AG10803 (cell line): ENCODE measurements at regions not wholly inside any gene's neighbourhood (a gene's known extent, or its start where the extent isn't known, plus 50 kb on each side); places are given as distances from the start of the nearest gene placed in this dataset.
"Not testable (repeated sequence)": the region's sequence is repeated elsewhere in the genome, so short reads cannot be mapped to it uniquely, and the experiment has no call there.

Source experiments
- DNase-seq: peaks from one replicate; pipeline ENCODE4 v3.0.0; 2010; ENCODE audit warnings: low read depth
- H3K4me3 ChIP-seq: 2 replicates; pipeline ENCODE4 v1.5.1; 2011; ENCODE audit warnings: mild to moderate bottlenecking, low read length, control low read depth
- CTCF ChIP-seq: conservative IDR thresholded peaks from 2 replicates; pipeline ENCODE4 v1.5.1; 2011; ENCODE audit warnings: mild to moderate bottlenecking, low read length, control low read depth, inconsistent platforms

GRCh38 chr10:105585753-105586152 lies 944.7 kb downstream of the SORCS3 start:
- no peak for TF ChIP-seq CTCF
- H3K4me3 ChIP-seq, result no peak overlapping the region
- DNase-seq, result peak; percentile 3

GRCh38 chr10:105585171-105585570 lies 944.1 kb downstream of the SORCS3 start:
- DNase-seq, result no peak
- TF ChIP-seq CTCF, result no peak
- H3K4me3 ChIP-seq, result no peak overlapping the region

GRCh38 chr10:105579112-105579511 lies 938.0 kb downstream of the SORCS3 start:
- H3K4me3 ChIP-seq, result no peak overlapping the region
- DNase-seq, result no peak
- no peak for TF ChIP-seq CTCF

GRCh38 chr10:105577865-105578607 lies 936.9 kb downstream of the SORCS3 start:
- no peak for DNase-seq
- no peak for TF ChIP-seq CTCF

GRCh38 chr10:105559333-105560097 lies 918.4 kb downstream of the SORCS3 start:
- H3K4me3 ChIP-seq, result no peak overlapping the region
- no peak for DNase-seq
- no peak for TF ChIP-seq CTCF

More at GRCh38 chr10:105577865-105578607, 936.9 kb downstream of the SORCS3 start:
- H3K4me3 ChIP-seq, result no peak overlapping the region

GRCh38 chr10:105550453-105550852 lies 909.4 kb downstream of the SORCS3 start:
- DNase-seq, H3K4me3 ChIP-seq: not testable (repeated sequence)

GRCh38 chr10:105549731-105550130 lies 908.6 kb downstream of the SORCS3 start:
- H3K4me3 ChIP-seq, result no peak overlapping the region
- no peak for TF ChIP-seq CTCF
- no peak for DNase-seq
